ENCODE measurements at regions not wholly inside any gene's neighbourhood (a gene's known extent, or its start where the extent isn't known, plus 50 kb on each side); places are given as distances from the start of the nearest gene placed in this dataset.

GRCh38 chr3:152589644-152590043 lies 245.3 kb upstream of the P2RY1 start:
- TF ChIP-seq CTCF (IDR thresholded peaks at IDR 0.05 in 8 of 11, conservative IDR thresholded peaks at IDR 0.05 in 3 of 11) (no peak), POLR2A (IDR thresholded peaks at IDR 0.05) (no peak), POLR2AphosphoS5 (IDR thresholded peaks at IDR 0.05) (no peak)
